ENCODE measurements at regions not wholly inside any gene's neighbourhood (a gene's known extent, or its start where the extent isn't known, plus 50 kb on each side); places are given as distances from the start of the nearest gene placed in this dataset.

- no peak for DNase-seq
- no peak overlapping the region for H3K4ac ChIP-seq (ENCODE audit: low read depth, low read length)
- no peaks in the 10 kb centered on the region for H3K36me3 Mint-ChIP-seq (ENCODE audit: insufficient read depth in 1 of 3, low read depth in 3 of 3)
These were observed 71.6 kb upstream of the CNTN1 start for GRCh38 chr12:40620564-40621019.

More at GRCh38 chr12:40620564-40621019, 71.6 kb upstream of the CNTN1 start:
- Histone ChIP-seq H4K20me1 (ENCODE audit: control insufficient read depth, insufficient read depth, insufficient read length) (no peaks in the 10 kb centered on the region), H3K14ac (ENCODE audit: insufficient read depth, low read length) (no peak overlapping the region), H4K8ac (replicated peaks; ENCODE audit: insufficient read length, low read depth, low read length) (no peak overlapping the region), H3K23ac (ENCODE audit: insufficient read length, low read depth, low read length) (no peak overlapping the region), H2BK120ac (ENCODE audit: low read depth, low read length, poor library complexity, severe bottlenecking) (no peak overlapping the region), H3K18ac (ENCODE audit: insufficient read length, low read depth, low read length) (no peak overlapping the region), H2BK5ac (ENCODE audit: insufficient read length, low read length) (no peak overlapping the region), H3T11ph (ENCODE audit: low read length) (no peak overlapping the region), H3K56ac (ENCODE audit: insufficient read length, low read depth, low read length) (no peak overlapping the region), H4K5ac (ENCODE audit: insufficient read length, low read depth, low read length) (no peak overlapping the region), H2BK15ac (ENCODE audit: low read depth, low read length) (no peak overlapping the region), H2BK20ac (ENCODE audit: low read depth, low read length, poor library complexity, severe bottlenecking) (no peak overlapping the region), H3K23me2 (ENCODE audit: insufficient read length, low read depth, low read length, poor library complexity, severe bottlenecking) (no peaks in the 10 kb centered on the region), H3K4me2 (ENCODE audit: insufficient read depth, insufficient read length, low read length) (no peak overlapping the region), H3K27ac (ENCODE audit: insufficient read length, low read depth, low read length) (no peak overlapping the region), H3K4me1 (ENCODE audit: insufficient read depth, low read length) (no peaks in the 10 kb centered on the region), H2AFZ (ENCODE audit: low read length) (no peak overlapping the region), H4K91ac (ENCODE audit: insufficient read length, low read depth, low read length) (no peak overlapping the region), H2AK5ac (ENCODE audit: insufficient read length, low read length) (no peak overlapping the region), H3K79me2 (ENCODE audit: insufficient read depth, low read length) (no peaks in the 10 kb centered on the region), H3K9me3 (ENCODE audit: control insufficient read depth, low read depth, low read length) (no peaks in the 10 kb centered on the region), H3K79me1 (ENCODE audit: insufficient read depth, low read depth, low read length, poor library complexity, severe bottlenecking) (no peaks in the 10 kb centered on the region), H3K27me3 (ENCODE audit: insufficient read depth, low read length) (no peaks in the 10 kb centered on the region), H2BK12ac (ENCODE audit: insufficient read length, low read depth, low read length) (no peak overlapping the region), H3K9ac (ENCODE audit: extremely low read depth, insufficient read length, low read length) (no peak overlapping the region)
- H3K9me3 Mint-ChIP-seq: no peaks in the 10 kb centered on the region; a peak in 1 of 5 replicates
- H3K4me1 Mint-ChIP-seq: no peaks in the 10 kb centered on the region
- no peak overlapping the region; a peak in 1 of 7 replicates for H3K27ac Mint-ChIP-seq
- no peaks in the 10 kb centered on the region for H3K27me3 Mint-ChIP-seq (ENCODE audit: low read depth)
- no CpG with 5 or more reads among the region's 38 CpGs for WGBS (ENCODE audit: extremely low coverage, insufficient read length, low lambda C conversion rate)
- no peak overlapping the region for H3K4me3 Mint-ChIP-seq
- TF ChIP-seq CTCF (conservative IDR thresholded peaks at IDR 0.05): no peak

All from H9 (cell line).